Stimulated activated CD4-positive, alpha-beta T cell treated with anti-CD3 and anti-CD28 coated beads, Interleukin-2, amount 100 ng/mL, for 4 hours (primary cell): ENCODE measurements at regions not wholly inside any gene's neighbourhood (a gene's known extent, or its start where the extent isn't known, plus 50 kb on each side); places are given as distances from the start of the nearest gene placed in this dataset.
"Not testable (repeated sequence)": the region's sequence is repeated elsewhere in the genome, so short reads cannot be mapped to it uniquely, and the experiment has no call there.

ENCODE experiments used
- DNase-seq: peaks from one replicate; pipeline ENCODE4 v3.0.0-alpha.2; 2020; ENCODE audit warnings: low read depth

DNA sequence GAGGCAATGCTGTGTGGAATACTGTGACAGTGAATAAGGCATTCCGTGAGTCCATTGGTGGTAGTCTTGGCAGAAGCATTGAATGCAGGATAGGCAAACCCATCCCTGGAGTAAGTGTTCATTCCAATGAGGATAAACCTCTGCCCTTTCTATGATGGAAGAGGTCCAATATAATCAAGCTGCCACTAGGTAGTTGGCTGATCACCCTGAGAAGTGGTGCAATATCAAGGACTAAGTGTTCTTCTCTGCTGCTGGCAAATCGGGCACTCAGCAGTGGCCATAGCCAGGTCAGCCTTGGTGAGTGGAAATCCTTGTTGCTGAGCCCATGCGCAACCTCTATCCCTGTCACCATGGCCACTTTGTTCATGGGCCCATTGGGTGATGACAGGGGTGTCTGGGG, 70.1 kb downstream of the FBXO4 start:
- DNase-seq = no peak

DNA sequence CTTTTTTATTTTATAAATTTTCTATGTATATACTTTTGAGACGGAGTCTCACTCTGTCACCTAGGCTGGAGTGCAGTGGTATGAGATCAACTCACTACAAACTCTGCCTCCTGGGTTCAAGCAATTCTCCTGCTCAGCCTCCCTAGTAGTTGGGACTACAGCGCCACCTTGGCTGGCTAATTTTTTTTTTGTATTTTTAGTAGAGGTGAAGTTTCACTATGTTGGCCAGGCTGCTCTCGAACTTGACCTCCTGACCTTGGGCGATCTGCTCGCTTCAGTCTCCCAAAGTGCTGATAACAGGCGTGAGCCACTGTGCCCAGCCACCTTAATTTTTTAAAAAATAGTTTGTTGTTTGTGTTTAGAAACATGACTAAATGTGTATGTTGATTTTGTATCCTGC, 76.6 kb downstream of the FBXO4 start:
- no peak for DNase-seq

DNA sequence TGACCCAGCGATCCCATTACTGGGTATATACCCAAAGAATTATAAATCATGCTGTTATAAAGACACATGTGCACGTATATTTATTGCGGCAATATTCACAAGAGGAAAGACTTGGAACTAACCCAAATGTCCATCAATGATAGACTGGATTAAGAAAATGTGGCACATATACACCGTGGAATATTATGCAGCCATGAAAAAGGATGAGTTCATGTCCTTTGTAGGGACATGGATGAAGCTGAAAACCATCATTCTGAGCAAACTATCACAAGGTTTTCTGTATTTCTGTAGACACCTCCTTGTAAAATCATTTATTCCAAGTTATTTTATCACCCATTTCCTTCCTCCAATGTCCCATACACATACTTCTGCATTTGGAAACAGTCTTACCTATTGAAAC, 78.8 kb downstream of the FBXO4 start:
- not testable (repeated sequence) for DNase-seq

DNA sequence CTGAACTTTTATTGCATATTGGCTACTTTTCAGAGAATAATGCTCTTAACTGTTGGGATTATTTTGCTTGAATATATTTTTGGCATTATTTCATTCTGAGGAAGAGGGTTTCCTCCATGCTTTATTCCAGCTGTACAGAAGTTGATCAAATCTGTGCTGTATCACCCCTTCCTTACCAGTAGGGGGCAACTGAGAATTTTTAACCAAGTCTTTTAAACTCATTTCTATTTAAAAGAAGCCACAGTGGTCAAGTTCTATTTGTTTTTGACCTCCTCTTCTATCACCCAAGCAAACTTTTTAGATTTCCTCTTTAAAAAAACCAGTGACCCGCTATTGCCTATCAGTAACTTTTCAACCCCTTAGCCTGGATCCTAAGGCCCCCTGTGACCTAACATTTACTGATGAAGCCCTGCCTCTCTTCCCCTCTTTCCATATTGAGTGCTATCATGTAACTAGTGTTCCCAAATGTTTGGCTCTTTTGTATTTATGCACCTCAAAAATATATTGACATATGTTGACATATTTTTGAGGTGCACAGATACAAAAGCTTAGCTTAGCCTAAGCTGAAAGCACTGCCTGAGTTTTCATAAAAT, 80.6 kb downstream of the FBXO4 start:
- no peak for DNase-seq

DNA sequence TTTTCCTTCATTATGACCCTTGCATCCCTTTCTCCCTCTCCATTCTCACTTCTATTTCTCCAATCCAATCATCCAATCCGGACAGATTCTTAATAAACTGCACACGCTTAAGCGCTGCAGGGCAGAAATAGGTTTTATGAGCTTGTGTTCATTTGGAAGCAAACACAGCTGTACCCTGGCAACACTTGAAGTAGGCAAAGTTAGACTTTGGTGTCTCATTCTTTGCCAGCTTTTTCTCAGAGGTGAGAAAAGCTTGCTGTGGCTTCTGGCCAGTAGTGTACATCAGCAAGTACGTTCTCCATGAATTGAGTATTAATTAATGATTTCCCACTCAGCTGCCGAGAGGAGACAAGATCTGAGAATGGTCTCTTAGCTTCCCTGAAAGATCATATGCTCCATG, 88.5 kb downstream of the FBXO4 start:
- DNase-seq = no peak

DNA sequence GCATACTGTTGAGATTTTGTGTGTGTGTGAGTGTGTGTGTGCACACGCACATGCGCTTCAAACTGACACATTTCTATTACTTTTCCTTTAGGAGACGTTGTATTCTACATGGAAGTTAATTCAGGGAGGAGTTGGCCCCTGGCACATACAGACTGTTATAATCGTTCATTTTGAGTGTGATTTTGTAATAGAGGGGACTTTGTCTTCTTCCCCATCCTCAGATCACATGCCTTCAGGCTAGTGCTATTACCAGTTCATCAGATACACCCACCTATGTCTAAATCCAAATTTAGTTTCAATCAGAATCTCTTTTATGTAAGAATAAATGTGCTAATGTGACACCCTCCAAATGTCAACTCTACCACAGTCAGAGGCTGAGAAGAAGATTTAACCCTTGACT, 90.2 kb downstream of the FBXO4 start:
- DNase-seq = no peak

DNA sequence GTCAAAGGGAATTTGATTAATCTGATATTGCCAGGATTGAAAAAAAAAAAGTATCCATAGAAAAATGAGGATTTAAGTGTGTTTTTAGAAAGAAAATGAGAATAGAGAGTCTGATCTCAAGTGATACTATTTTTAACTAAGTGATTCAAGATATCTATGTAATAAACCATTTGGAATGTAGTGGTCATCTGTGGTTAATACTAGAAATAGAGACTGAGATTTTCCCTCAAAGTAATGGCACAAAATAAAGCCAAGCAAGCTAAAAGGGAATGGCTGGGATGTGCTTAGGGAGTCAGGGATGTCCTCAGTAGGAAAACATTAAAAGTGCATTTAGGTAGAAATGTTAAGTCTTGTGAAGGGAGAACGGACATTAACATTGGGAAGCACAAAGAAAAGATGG, 90.6 kb downstream of the FBXO4 start:
- DNase-seq = no peak

DNA sequence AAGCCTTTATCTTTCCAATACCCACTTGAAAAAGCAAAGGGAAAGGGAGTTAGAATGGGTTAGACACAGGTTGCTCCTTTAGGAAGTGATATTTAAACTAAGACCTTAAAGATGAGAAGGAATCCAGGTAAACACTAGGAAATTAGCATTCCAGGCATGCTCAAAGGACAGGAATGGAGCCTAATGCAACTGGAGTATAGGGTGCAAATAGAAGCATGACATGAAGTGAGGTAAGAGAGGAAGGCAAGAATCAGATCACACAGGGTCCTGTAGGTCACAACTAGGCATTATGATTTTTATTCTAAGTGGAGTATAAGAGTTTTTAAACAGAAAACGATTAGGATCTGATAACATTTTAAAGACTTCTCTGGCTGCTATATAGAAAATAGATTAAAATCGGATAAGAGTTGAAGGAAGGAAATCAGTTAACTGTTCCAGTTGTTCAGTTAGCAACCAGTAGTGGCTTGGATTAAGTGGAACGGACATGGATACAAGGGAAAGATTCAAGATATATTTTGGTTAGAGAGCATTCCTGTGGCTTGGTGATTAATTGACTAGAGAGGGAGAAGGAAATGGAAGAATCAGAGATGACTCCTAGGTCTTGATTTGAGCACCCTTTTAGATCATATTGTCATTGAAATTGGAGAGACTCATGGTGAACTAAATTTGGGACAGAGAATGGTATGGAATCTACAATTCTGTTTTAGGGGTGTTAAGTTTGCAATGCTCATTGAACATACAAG, 95.9 kb downstream of the FBXO4 start:
- DNase-seq = no peak

DNA sequence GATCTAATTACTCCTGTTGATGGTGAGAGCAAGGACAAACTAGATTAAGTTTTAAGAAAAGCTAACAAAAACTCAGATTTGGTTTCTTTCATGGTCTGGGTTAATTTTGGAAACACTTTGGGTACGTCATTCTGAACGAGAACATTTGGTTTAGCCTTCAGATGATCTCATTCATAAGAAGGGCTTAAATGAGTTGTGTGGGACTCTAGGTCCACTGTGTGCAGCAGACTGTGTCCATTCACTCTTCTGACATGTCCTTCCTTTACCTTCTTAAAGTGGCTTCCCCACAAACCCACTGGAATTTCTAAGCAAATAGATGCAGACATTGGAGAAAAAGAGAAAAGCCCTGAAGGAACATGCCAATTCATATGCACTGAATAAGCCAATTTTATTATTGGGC, 96.8 kb downstream of the FBXO4 start:
- no peak for DNase-seq

DNA sequence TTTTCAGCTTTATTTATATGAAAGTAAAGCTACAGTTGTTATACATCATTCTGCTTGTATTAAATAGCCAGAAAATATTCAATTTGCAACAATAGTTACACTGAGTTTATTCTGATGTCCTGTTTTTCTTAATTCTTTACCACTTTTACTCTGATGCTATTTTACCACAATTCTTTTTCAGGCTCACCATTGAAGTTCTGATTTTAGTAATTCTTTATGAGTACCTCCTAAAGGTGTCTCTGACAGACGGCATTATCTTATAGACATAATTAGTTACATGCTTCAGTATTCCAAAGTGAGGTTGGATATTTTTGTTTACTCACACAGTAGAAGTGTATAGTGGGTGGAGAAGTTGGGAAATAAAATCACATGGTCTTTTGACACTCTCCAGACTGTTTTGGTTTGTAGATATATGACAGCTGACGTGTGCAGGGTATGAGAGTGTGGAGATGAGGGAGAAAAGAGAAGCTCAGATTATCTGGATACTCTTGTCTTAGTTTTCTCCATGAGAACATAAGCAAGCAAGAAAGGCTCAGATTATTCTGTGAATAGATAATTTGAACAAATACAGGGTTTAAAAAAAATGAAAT, 97.4 kb downstream of the FBXO4 start:
- no peak for DNase-seq

DNA sequence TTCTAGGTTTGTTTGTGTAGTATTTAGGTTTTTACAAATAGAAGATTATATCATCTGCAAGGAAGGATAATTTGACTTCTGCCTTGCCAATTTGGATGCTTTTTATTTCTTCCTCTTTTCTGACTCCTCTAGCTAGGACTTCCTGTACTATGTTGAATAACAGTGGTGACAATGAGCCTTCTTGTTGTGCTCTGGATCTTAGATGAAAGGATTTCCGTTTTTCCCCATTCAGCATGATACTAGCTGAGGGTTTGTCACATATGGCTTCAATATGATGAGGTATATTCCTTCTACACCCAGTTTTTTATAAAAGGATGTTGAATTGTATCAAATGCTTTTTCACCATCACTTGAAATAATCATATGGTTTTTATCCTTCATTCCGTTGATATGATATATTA, 101.4 kb downstream of the FBXO4 start:
- no peak for DNase-seq

DNA sequence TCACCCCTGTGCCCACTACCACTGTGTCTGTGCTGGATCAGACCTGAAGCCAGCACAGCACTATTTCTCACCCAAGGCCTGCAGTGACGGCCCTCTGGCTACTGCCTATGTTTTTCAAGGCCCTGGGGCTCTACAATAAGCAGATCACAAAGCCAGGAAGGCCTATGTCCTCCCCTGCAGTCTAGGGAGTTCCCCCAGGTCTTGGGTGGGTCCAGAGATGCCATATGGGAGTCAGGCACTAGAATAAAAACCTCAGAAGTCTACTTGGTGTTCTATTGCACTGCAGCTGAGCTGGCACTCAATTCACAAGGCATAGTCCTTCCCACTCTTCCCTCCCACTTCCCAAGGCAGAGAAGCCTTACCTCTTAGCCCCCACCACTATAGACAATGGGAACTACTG, 107.1 kb downstream of the FBXO4 start:
- DNase-seq = no peak

DNA sequence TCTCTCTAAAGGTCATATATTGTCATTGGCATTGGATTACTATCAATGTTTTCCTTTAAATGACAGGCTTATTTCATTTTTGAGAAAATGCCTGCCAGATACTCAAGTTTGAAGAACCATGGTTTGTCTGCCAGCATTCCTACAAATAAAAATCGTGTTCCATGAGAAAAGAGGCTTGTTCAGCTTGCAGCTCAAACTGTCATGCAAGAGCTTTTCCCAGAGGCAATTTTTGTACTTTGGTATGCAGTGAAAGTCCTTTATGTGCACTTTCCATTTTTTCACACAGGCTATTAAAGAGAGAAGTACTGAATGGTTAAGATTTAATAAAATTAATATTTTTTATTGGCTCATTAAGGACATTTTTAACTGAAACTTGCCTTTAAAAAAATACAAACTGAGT, 110.4 kb downstream of the FBXO4 start:
- no peak for DNase-seq

DNA sequence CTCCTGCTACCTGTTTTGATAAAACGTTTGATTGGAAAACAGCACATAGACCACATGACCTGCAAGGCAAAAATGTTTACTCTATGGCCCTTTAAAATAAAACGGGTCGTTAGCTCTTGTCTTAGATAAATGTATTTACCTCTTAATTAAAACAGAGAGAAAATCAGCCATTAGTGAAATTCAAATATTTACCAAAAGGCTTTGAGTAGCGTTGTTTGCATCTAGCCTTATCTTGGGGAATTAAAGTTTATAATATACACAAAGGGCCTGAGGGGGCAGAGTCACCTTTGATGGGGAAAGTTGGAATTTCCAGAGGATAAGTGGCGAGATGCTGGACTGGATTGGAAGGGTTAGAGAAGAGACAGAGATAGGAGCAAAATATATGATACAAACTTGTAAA, 111.3 kb downstream of the FBXO4 start:
- DNase-seq = no peak

DNA sequence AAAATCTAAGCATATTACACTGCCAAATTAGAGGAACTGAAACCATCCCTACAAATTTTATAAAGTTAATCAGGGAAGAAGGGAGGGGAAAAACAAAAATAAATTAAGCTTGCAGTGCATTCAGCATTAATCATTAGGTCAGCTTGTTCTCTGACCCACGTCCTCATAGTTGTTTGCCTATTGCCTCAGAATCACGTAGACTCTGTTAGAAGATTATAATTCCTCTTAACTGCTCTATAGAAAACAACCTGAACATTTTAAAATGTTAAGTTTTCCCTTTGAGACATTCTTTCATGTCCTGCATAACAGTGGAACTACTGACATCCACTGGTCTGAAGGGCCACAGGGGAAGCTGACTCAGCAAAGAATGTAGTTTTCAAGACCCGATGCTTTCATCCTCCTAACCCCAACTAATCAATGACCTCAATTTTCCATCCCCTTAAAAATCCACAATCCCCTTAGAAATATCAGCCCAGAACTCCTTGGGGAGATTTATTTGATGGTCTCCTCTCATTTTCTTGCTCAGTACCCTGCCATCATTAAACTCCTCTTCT, 112.4 kb downstream of the FBXO4 start:
- DNase-seq = no peak

DNA sequence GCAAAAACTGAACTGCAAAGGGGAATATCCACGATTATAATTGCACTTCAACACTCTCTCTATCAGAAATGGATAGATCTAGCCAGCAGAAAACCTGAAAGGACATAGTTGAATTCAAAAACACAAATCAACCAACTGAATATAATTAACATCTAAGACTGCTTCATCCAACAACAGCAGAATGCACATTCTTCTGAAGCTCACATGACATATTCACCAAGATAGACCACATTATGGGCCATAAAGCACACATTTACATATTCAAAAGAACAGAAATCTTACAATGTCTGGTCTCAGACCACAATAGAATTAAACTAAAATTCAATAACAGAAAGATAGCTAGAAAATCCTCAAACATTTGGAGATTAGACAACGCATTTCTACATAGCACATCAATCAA, 118.3 kb downstream of the FBXO4 start:
- no peak for DNase-seq

DNA sequence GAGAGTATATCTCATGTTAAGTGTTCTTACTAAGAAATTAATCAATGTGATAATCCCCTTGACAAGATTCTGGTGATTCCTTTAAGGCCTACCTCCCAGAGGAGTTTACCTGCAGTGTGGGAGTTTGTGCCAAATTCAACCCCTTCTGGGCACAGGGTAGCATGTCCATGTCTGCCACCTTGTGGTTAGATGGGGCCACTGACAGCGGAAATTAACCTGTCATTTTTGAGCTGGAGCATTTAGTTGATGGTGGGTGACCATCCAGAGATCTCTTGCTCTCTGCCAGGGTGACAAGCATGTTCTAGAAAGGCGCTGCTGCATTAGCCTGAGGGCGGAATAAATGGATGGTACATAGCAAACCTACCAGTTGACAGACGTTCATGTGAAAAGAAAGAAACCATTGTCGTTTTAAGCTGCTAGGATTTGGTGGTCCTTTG, 132.2 kb downstream of the FBXO4 start:
- peak; percentile 25 for DNase-seq

DNA sequence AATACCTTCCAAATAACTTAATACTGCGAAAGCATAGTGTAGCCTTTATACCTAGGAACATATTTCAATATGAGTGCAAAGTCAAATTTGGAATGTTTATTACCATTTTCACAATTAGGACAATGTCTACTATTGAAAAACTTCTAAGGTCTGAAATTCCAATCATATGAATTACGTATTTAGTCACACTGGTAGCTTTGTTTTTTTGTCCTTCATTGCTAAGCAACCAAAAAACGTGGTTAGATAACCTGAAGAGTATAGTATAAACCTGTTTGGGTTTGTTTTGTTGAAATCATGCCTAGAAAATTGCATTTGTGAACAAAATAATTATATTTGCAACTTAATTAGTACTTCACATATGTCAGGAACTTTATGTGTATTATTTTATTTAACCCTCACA, 134.2 kb downstream of the FBXO4 start:
- no peak for DNase-seq

DNA sequence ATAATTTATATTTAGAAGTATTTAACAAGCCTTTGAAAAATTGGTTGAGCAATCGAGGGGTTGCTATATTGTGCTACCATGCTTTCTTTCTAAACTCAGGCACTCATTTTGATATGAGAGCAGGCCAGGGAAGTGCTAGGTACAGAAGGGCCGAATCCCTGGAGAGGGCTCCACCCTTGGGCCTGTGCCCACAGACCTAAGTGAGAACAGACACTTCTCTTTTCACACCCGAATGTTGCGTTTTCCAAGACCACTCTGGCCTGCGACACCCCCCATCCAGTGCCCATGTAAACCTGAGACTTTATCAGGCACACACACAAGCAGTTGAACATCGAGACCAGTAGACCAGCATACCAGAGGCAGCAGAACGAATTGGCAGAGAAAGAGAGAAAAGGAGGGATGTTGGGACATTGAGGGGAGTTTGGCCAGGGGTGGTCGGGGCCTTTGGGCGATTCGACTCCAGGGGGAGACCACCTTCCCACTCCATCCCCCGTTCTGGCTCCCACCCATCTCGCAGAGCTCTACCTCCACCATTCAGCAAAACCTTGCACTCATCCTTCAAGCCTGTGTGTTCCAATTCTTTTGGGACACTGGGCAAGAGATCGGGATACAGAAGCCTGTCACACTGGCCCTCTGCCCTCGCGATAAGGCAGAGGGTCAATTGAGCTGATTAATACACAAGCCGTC, 134.8 kb downstream of the FBXO4 start:
- DNase-seq = no peak

DNA sequence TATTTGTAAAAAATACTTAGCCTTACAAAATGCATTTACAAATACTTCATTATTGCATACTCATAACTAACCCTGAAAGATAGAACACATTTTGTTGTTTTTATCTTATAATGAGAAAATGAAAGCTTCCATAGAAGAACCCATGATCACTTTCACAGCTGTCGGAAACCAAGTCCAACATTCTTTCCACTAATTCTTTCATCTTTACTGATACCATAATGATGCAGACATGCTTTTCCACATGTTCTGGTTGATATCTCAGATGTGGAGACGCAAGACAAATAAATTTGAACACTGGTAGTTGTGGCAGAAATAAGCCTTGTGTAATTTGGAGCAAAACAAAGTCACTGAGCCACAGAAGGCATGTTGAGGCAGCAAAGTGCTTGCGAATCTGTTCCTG, 136.0 kb downstream of the FBXO4 start:
- no peak for DNase-seq

DNA sequence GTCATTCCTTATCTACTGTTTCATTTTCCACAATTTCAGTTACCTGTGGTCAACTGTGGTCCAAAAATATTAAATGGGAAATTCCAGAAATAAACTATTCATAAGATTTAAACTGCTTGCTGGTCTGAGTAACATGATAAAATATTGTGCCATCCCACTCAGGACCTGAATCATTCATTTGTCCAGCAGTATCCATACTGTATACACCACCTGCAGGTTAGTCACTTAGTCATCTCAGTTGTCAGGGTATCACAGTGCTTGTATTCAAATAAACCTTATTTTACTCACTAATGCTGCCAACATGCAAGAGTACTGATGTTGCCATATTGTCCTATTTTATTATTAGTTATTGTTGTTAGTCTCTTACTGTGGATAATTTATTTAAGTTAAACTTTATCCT, 139.7 kb downstream of the FBXO4 start:
- DNase-seq = no peak

DNA sequence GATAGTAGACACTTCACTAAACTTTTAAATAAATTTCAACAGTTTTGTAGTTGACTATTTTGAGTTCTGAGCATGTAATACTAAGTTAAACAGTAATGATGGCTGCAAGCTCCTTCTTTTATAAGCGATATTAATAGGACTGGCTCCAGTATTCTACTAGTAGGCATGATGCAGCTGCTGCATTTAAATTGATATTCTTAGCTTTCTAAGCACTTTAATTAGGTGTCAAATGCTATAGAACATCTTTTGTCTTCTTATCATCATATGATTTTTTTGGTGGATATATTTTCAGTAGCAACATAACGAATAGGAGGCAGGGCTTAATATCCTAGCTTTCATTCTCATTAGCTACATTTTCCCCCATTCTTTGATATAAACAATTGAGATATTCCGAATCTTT, 141.1 kb downstream of the FBXO4 start:
- DNase-seq = no peak

DNA sequence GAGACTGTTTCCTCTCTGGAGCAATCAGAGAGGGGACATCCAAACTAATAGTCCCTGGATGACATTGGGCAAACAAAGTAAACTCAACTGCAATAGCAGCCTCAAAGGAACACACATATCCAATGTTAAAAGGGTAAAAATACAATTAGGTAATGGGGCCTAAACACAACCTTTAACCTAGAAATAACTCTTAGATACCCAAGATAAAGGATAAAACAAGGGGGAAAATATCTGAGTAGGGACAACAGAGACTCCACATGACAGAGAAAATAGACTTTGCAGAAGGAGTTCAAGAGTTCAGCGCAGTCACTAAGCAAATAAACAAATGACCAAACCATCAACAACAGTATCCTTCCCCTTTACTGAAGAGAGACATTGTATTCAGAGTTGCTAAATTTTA, 149.3 kb downstream of the FBXO4 start:
- DNase-seq = no peak
